H1 (cell line): ENCODE measurements at regions not wholly inside any gene's neighbourhood (a gene's known extent, or its start where the extent isn't known, plus 50 kb on each side); places are given as distances from the start of the nearest gene placed in this dataset.

Experiments
- CTCF ChIA-PET: fragments of 300-600 bp; sonication (Branson Sonifier 250); formaldehyde crosslinking; loops from one replicate; lab custom pipeline; 2021; ENCODE audit not compliant: partially characterized antibody; lab: Charles Lee
- POLR2A ChIA-PET: fragments of 300-600 bp; sonication (Branson Sonifier 250); formaldehyde crosslinking; loops from one replicate; lab custom pipeline; 2021; ENCODE audit warnings: inconsistent platforms; ENCODE audit not compliant: partially characterized antibody; lab: Charles Lee
- DNase-seq, 2 experiments: peaks; one replicate each; pipeline versions ENCODE4 v3.0.0 to v3.0.0-alpha.2; 2010 to 2022; ENCODE audit warnings: low spot score in 2 of 2, low read depth in 1 of 2, mixed read lengths in 1 of 2
- FAIRE-seq: peaks from 2 replicates; lab custom pipeline; 2011; peaks lifted over from hg19 to GRCh38; lab: Jason Lieb, UNC
- H2AFZ ChIP-seq: 2 replicates; pipeline ENCODE4 v1.8.1; 2012; ENCODE audit warnings: low read length, inconsistent platforms
- H2AK5ac ChIP-seq: 2 replicates; pipeline ENCODE4 v1.6.1; 2013; ENCODE audit warnings: low read depth, low read length
- H2BK120ac ChIP-seq: replicated peaks from 2 replicates; pipeline ENCODE3; 2013; ENCODE audit warnings: low read depth, low read length, inconsistent platforms
- H2BK12ac ChIP-seq: 2 replicates; pipeline ENCODE4 v1.6.1; 2013; ENCODE audit warnings: low read depth, low read length
- H2BK15ac ChIP-seq: 2 replicates; pipeline ENCODE4 v1.6.1; 2013; ENCODE audit warnings: low read length
- H2BK20ac ChIP-seq: 2 replicates; pipeline ENCODE4 v1.6.1; 2013; ENCODE audit warnings: low read length
- H2BK5ac ChIP-seq: 2 replicates; pipeline ENCODE4 v1.6.1; 2013; ENCODE audit warnings: low read depth, low read length
- H3K14ac ChIP-seq: 2 replicates; pipeline ENCODE4 v1.6.1; 2013; ENCODE audit warnings: inconsistent platforms; ENCODE audit not compliant: insufficient read length
- H3K18ac ChIP-seq: 2 replicates; pipeline ENCODE4 v1.6.1; 2013; ENCODE audit warnings: low read length; ENCODE audit errors: extremely low read depth
- H3K23ac ChIP-seq: 2 replicates; pipeline ENCODE4 v1.6.1; 2013; ENCODE audit warnings: inconsistent platforms; ENCODE audit not compliant: insufficient read length
- H3K23me2 ChIP-seq: 2 replicates; pipeline ENCODE4 v1.6.1; 2013; ENCODE audit warnings: low read depth, low read length
- H3K27ac ChIP-seq: 2 replicates; pipeline ENCODE4 v1.6.1; 2011; ENCODE audit warnings: low read depth, low read length, inconsistent platforms
- H3K27me3 ChIP-seq, 4 experiments: replicated peaks in 1 of 4; 1 replicate in 1 of 4; 2 replicates in 3 of 4; pipeline versions ENCODE4 v1.6.1 to v1.8.1; 2011 to 2013; ENCODE audit warnings: low read length in 3 of 4, mild to moderate bottlenecking in 3 of 4, inconsistent platforms in 2 of 4, mixed read lengths in 2 of 4, moderate library complexity in 1 of 4; ENCODE audit not compliant: control insufficient read depth in 3 of 4, insufficient read depth in 3 of 4; ENCODE audit errors: extremely low read depth in 1 of 4
- H3K36me3 ChIP-seq, 4 experiments: 2 replicates each; pipeline versions ENCODE4 v1.6.1 to v1.8.1; 2011 to 2013; ENCODE audit warnings: mild to moderate bottlenecking in 4 of 4, low read length in 3 of 4, moderate library complexity in 2 of 4, control low read depth in 1 of 4, inconsistent platforms in 1 of 4; ENCODE audit not compliant: insufficient read depth in 4 of 4, control insufficient read depth in 2 of 4
- H3K4ac ChIP-seq: replicated peaks from 2 replicates; pipeline ENCODE3; 2013; ENCODE audit warnings: low read length, low read depth, mixed read lengths, inconsistent platforms; ENCODE audit not compliant: insufficient read length
- H3K4me1 ChIP-seq, 4 experiments: replicated peaks in 1 of 4; 1 replicate in 1 of 4; 2 replicates in 3 of 4; pipeline versions ENCODE4 v1.6.1 to v1.8.1; 2011 to 2013; ENCODE audit warnings: low read length in 3 of 4, inconsistent platforms in 2 of 4, mixed read lengths in 1 of 4; ENCODE audit not compliant: insufficient read depth in 4 of 4, control insufficient read depth in 3 of 4
- H3K4me2 ChIP-seq, 2 experiments: 2 replicates each; pipeline versions ENCODE4 v1.6.1 to v1.8.1; 2011 to 2013; ENCODE audit warnings: low read depth in 2 of 2, low read length in 2 of 2, control low read depth in 1 of 2, inconsistent platforms in 1 of 2, mild to moderate bottlenecking in 1 of 2; ENCODE audit not compliant: insufficient read depth in 1 of 2
- H3K4me3 ChIP-seq, 4 experiments: fragments of 200-600, 300-600 bp in 1 of 4; sonication (generic), shearing (Covaris generic), sonication (Bioruptor Twin) in 1 of 4; 2 replicates each; pipeline versions ENCODE4 v1.5.1 to v1.8.1; 2011 to 2016; ENCODE audit warnings: low read length in 4 of 4, low read depth in 3 of 4, control low read depth in 2 of 4, inconsistent platforms in 2 of 4, mild to moderate bottlenecking in 2 of 4, mixed read lengths in 1 of 4, moderate library complexity in 1 of 4; ENCODE audit not compliant: insufficient read depth in 2 of 4; ENCODE audit errors: extremely low read depth in 1 of 4
- H3K56ac ChIP-seq: replicated peaks from 2 replicates; pipeline ENCODE3; 2013; ENCODE audit warnings: low read depth, mild to moderate bottlenecking, mixed read lengths, low read length, inconsistent platforms; ENCODE audit not compliant: insufficient read length
- H3K79me1 ChIP-seq: 2 replicates; pipeline ENCODE4 v1.6.1; 2013; ENCODE audit warnings: low read depth, low read length, control low read depth
- H3K79me2 ChIP-seq, 2 experiments: 2 replicates each; pipeline versions ENCODE4 v1.6.1 to v1.8.1; 2012 to 2013; ENCODE audit warnings: low read length in 2 of 2, mild to moderate bottlenecking in 2 of 2, inconsistent platforms in 1 of 2; ENCODE audit not compliant: insufficient read depth in 2 of 2, control insufficient read depth in 1 of 2
- H3K9ac ChIP-seq, 4 experiments: replicated peaks in 1 of 4; 1 replicate in 1 of 4; 2 replicates in 3 of 4; pipeline versions ENCODE4 v1.6.1 to v1.8.1; 2011 to 2013; ENCODE audit warnings: low read depth in 3 of 4, low read length in 3 of 4, control low read depth in 2 of 4, mild to moderate bottlenecking in 2 of 4, moderate library complexity in 2 of 4, inconsistent platforms in 1 of 4; ENCODE audit errors: extremely low read depth in 1 of 4
- H3K9me3 ChIP-seq, 2 experiments: 2 replicates each; pipeline versions ENCODE4 v1.6.1 to v1.8.1; 2012 to 2013; ENCODE audit warnings: mild to moderate bottlenecking in 2 of 2, moderate library complexity in 2 of 2, control low read depth in 1 of 2, inconsistent platforms in 1 of 2, low read depth in 1 of 2, low read length in 1 of 2, mixed read lengths in 1 of 2; ENCODE audit not compliant: insufficient read depth in 2 of 2
- H4K20me1 ChIP-seq, 2 experiments: replicated peaks in 1 of 2; 2 replicates each; pipeline versions ENCODE3 to v1.8.1; 2011 to 2013; ENCODE audit warnings: inconsistent platforms in 2 of 2, low read length in 2 of 2, mild to moderate bottlenecking in 1 of 2; ENCODE audit not compliant: insufficient read depth in 2 of 2, control insufficient read depth in 1 of 2
- H4K5ac ChIP-seq: 2 replicates; pipeline ENCODE4 v1.6.1; 2013; ENCODE audit warnings: low read length, low read depth, mixed read lengths, inconsistent platforms; ENCODE audit not compliant: insufficient read length
- H4K8ac ChIP-seq: 2 replicates; pipeline ENCODE4 v1.8.0; 2013; ENCODE audit warnings: mild to moderate bottlenecking, moderate library complexity, low read length, inconsistent platforms; ENCODE audit not compliant: insufficient read depth; ENCODE audit errors: extremely low read depth
- H4K91ac ChIP-seq: replicated peaks from 2 replicates; pipeline ENCODE3; 2013; ENCODE audit warnings: low read length, mixed read lengths, inconsistent platforms; ENCODE audit not compliant: insufficient read length
- CTBP2 ChIP-seq: IDR thresholded peaks from 2 replicates; pipeline ENCODE4 v1.7.0; 2011; ENCODE audit warnings: borderline replicate concordance, mild to moderate bottlenecking, moderate library complexity, mixed read lengths, low read length; ENCODE audit not compliant: insufficient read depth, insufficient read length
- FOSL1 ChIP-seq: IDR thresholded peaks from 2 replicates; pipeline ENCODE4 v1.6.1; 2011; ENCODE audit warnings: mild to moderate bottlenecking, low read depth, low read length, moderate library complexity; ENCODE audit not compliant: insufficient read depth
- NANOG ChIP-seq: IDR thresholded peaks from 2 replicates; pipeline ENCODE4 v1.6.1; 2011; ENCODE audit warnings: low read length, low read depth, mild to moderate bottlenecking, inconsistent platforms; ENCODE audit not compliant: insufficient read depth, poor library complexity, severe bottlenecking
- RFX5 ChIP-seq: IDR thresholded peaks from 2 replicates; pipeline ENCODE4 v1.6.1; 2011; ENCODE audit warnings: low read depth, low read length, improper control_type of control experiment, borderline replicate concordance
- SAP30 ChIP-seq: fragments of 300-600 bp; sonication (generic); IDR thresholded peaks from 2 replicates; pipeline ENCODE4 v1.7.1; 2012; ENCODE audit warnings: low read length, moderate library complexity, mild to moderate bottlenecking, inconsistent platforms; ENCODE audit not compliant: insufficient read depth, insufficient replicate concordance
- TEAD4 ChIP-seq: IDR thresholded peaks from 2 replicates; pipeline ENCODE4 v1.6.1; 2012; ENCODE audit warnings: low read depth, low read length, inconsistent platforms, mixed read lengths
- YY1 ChIP-seq: IDR thresholded peaks from 2 replicates; pipeline ENCODE4 v1.6.1; 2011; ENCODE audit warnings: low read depth, mild to moderate bottlenecking, low read length
- WGBS, 2 experiments: shearing (Covaris generic) in 1 of 2; methylation state at CpG; one replicate each; pipeline versions ENCODE4 v1.1.6 to v1.1.7; 2013 to 2015; ENCODE audit warnings: low lambda C conversion rate in 2 of 2, mixed read lengths in 2 of 2, inconsistent platforms in 1 of 2, low coverage in 1 of 2, missing lambda C conversion rate in 1 of 2; ENCODE audit not compliant: insufficient replicate concordance in 2 of 2, insufficient coverage in 1 of 2, insufficient read length in 1 of 2; ENCODE audit errors: extremely low coverage in 1 of 2, missing lambda C conversion rate in 1 of 2; 5-methylcytosine and 5-hydroxymethylcytosine counted together

DNA sequence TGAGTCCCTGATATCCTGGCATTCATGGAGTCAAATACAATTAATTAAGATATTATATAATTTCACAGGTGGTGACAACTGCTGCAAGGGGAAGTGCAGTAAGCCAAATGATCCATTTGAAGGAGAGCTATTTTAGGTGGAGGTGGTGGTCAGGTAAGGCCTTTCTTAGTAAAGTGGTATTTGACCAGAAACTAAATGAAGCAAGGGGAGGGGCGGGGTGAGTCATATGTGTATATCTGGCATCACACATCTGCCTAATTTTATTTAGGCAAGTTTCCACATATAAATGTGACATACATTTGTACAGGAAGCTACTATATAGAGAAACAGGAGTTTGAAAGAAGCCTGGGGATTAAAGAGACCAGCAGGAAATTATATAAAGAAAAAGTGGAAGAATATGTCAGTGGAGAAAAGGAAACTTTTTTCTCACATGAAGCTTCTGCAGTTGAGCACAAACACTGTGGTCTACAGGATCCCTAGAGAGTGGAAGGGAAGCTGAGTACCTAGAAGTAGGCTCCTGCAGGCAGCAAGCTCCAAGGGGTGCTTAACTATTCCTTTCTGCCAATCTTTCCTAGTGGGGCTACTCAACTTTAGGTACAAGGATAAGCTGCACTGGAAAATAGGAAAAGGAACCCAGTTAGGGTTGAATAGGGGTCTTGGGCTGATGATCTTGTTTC is 99.6 kb downstream of the OGFRL1 start:
- H2AK5ac ChIP-seq = no peak overlapping the region
- H3K23ac ChIP-seq = no peak overlapping the region
- H2BK20ac ChIP-seq = no peak overlapping the region
- H4K8ac ChIP-seq = no peak overlapping the region
- H3K9me3 ChIP-seq = no peaks in the 10 kb centered on the region
- DNase-seq (no peak), FAIRE-seq (no peak)
- H3K4ac ChIP-seq = no peak overlapping the region
- no peaks in the 10 kb centered on the region for H3K79me2 ChIP-seq
- H3K79me1 ChIP-seq = no peaks in the 10 kb centered on the region
- H4K91ac ChIP-seq = no peak overlapping the region
- peaks cover 0 to 4% (median 4%) of the 10 kb centered on the region in 4 experiments; a peak in 3 of 7 replicates for H3K4me1 ChIP-seq
- peaks cover 0 to 1% (median 0%) of the 10 kb centered on the region in 4 experiments; a peak in 2 of 7 replicates for H3K27me3 ChIP-seq
- H3K27ac ChIP-seq = no peak overlapping the region
- no peak overlapping the region for H3K4me2 ChIP-seq
- H4K20me1 ChIP-seq = no peaks in the 10 kb centered on the region
- no peak overlapping the region for H3K4me3 ChIP-seq
- H2BK120ac ChIP-seq = no peak overlapping the region
- H3K56ac ChIP-seq = no peak overlapping the region
- ChIA-PET CTCF (interaction anchor here (1.0 to 1.8 kb wide), 4 partner anchors 103 to 147 kb away, joined by 3 to 8 read pairs (median 5); no protein-coding TSS in a partner anchor), POLR2A (interaction anchor here (1.1 kb wide), 1 partner anchor 32 kb away, joined by 3 read pairs; no protein-coding TSS in a partner anchor)
- no peak overlapping the region for H3K18ac ChIP-seq
- H3K23me2 ChIP-seq = no peaks in the 10 kb centered on the region
- no peak overlapping the region for H2AFZ ChIP-seq
- no peaks in the 10 kb centered on the region; a peak in 1 of 8 replicates for H3K36me3 ChIP-seq
- no peak overlapping the region for H2BK5ac ChIP-seq
- H3K9ac ChIP-seq = no peak overlapping the region
- H3K14ac ChIP-seq = no peak overlapping the region
- H2BK15ac ChIP-seq = no peak overlapping the region
- no peak overlapping the region for H2BK12ac ChIP-seq
- 85% methylated on average over 1 of the region's 1 CpG; no CpG with 5 or more reads in 1 of the 2 experiments for WGBS, 2 experiments
- no peak for TF ChIP-seq NANOG
- TF ChIP-seq RFX5 = no peak
- TF ChIP-seq YY1 = no peak
- no peak for TF ChIP-seq TEAD4
- TF ChIP-seq FOSL1 = no peak
- TF ChIP-seq SAP30 = no peak
- no peak for TF ChIP-seq CTBP2
- no peak overlapping the region for H4K5ac ChIP-seq
